ENCODE measurements at regions not wholly inside any gene's neighbourhood (a gene's known extent, or its start where the extent isn't known, plus 50 kb on each side); places are given as distances from the start of the nearest gene placed in this dataset.

DNA sequence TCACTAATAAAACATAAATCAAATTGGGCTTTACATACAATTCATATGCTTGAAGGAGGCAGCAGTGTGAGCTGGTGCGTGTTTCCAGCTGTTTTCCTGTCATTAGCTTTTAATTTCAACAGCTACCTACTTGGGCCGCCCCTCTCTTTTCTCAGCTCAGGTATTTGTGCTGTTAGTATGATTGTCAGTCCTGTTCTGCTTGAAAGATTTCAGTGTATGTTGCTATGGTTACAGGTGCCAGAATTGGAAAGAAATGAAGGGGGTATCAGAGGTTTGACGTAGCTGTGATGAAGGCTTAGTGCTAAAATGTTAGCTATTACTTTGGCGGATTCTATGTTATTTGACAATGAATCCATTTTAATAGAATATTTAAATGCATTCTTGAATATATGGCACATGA is 440.3 kb downstream of the ZIC3 start:
- TF ChIP-seq POLR2A (IDR thresholded peaks at IDR 0.05; ENCODE audit: extremely low read depth, insufficient read length) (no peak), MYC (IDR thresholded peaks at IDR 0.05; ENCODE audit: low read depth, low read length) (no peak)
- TF ChIP-seq, protein P1, sequence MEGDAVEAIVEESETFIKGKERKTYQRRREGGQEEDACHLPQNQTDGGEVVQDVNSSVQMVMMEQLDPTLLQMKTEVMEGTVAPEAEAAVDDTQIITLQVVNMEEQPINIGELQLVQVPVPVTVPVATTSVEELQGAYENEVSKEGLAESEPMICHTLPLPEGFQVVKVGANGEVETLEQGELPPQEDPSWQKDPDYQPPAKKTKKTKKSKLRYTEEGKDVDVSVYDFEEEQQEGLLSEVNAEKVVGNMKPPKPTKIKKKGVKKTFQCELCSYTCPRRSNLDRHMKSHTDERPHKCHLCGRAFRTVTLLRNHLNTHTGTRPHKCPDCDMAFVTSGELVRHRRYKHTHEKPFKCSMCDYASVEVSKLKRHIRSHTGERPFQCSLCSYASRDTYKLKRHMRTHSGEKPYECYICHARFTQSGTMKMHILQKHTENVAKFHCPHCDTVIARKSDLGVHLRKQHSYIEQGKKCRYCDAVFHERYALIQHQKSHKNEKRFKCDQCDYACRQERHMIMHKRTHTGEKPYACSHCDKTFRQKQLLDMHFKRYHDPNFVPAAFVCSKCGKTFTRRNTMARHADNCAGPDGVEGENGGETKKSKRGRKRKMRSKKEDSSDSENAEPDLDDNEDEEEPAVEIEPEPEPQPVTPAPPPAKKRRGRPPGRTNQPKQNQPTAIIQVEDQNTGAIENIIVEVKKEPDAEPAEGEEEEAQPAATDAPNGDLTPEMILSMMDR (IDR thresholded peaks at IDR 0.05; ENCODE audit: low read depth, low read length), result no peak
- TF ChIP-seq, protein P2, sequence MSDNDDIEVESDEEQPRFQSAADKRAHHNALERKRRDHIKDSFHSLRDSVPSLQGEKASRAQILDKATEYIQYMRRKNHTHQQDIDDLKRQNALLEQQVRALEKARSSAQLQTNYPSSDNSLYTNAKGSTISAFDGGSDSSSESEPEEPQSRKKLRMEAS (IDR thresholded peaks at IDR 0.05; ENCODE audit: low read depth, low read length), result no peak

Data from NB4 (cell line).